HG03354 (cell line): ENCODE measurements at regions not wholly inside any gene's neighbourhood (a gene's known extent, or its start where the extent isn't known, plus 50 kb on each side); places are given as distances from the start of the nearest gene placed in this dataset.

ENCODE experiments used
- ATAC-seq: cut with Tn5 transposase; IDR thresholded peaks from one replicate; pipeline ENCODE4 v1.9.1; 2021; ENCODE audit warnings: mild to moderate bottlenecking; ENCODE audit not compliant: unreplicated experiment, poor library complexity, severe bottlenecking

GRCh38 chr2:40874380-40874779 lies 422.5 kb upstream of the SLC8A1 start:
- ATAC-seq: no peak

GRCh38 chr2:40877734-40878288 lies 425.9 kb upstream of the SLC8A1 start:
- ATAC-seq: no peak

- ATAC-seq: no peak
Observed at GRCh38 chr2:40879305-40879704, 427.4 kb upstream of the SLC8A1 start.

DNA sequence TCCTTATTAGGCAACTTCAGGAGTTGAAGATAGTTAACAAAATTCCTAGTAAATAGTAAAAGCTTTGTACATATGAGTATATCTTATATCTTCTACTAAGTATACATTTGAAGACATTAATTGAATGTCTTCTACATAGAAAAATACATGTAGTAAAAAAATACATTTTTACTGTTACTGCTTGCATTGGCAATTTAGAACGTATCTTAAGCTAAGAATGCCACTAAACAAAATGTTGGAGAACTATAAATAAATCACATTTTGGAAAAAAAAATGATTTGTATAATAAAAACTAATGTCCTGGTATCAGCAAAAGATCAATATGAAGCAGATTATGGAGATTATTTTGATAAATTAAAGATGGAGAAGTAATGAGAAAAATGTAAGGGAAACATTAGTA lies 434.2 kb upstream of the SLC8A1 start:
- ATAC-seq: no peak

- ATAC-seq: no peak
Observed at GRCh38 chr2:40886655-40887054, 434.8 kb upstream of the SLC8A1 start.

DNA sequence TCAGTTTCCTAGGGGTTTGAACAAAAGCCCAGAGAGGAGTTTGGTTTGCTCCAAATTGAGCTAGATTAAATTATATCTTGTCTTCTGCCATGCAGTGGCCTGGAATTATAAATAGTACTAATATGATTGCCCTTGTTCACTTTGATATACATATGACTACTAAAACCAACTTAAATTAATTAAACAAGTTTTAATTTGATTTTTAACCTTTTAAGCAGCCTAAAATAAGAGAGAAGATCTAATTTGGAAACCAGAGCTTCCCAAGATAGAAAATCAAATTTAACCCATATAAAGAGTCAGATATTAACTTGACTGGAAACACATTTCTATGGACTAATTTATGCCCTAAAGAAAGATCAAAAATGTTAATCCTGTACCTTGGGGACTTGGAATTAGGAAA lies 444.5 kb upstream of the SLC8A1 start:
- no peak for ATAC-seq

DNA sequence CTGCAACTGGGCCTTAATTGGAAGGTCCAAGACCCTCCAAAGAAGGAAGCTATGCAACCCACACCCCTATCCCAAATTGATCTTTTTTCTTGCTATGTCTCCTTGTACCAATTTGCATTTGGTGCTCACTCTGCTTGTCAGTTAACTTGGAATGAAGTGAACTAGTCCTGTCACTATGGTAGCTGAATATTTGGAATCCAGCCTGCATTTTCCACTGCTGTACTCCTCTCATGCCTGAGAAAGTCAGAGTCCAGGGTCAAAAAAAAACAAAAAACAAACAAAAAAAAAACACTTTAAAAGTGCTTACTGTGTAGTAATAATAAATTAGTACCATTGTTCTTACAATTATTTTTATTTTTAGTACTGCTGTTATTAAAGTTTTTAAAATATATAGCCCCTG lies 462.8 kb upstream of the SLC8A1 start:
- ATAC-seq: no peak

DNA sequence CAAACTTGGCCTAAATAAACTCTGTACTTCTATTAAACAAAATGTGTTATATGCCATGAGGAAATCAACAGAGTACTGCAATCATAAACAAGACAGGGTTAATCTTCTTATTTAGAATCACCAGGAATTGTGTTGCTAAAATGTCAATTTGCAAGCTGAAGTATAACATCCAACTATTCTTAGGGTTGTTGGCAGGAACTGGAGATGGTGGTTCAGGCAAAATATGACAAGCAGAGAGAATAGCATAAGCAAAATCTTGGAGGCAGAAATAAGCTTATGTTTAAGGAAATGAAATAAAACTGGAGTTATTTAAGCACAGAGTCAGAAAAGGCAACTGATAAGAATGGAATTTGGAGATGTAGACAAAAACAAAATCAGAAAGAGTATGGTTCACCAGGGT lies 463.8 kb upstream of the SLC8A1 start:
- ATAC-seq: no peak

DNA sequence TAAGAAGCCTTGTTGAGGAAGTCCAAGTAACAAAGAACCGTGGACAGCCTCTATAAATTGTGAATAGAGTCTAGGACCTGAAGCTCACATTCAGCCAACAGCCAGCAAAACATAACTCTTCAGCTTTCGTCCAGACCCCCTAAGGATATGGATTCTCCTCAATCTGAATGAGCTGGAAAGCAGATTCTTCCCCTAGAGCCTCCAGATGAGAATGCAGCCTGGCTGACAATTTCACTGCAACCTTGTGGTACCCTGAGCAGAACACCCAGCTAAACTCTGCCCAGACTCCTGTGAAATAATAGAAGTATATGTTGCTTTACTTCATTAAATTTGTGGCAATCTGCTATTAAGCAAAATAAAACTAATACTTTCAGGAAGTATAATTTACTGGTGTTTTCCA lies 483.5 kb upstream of the SLC8A1 start:
- ATAC-seq: no peak

GRCh38 chr2:40937284-40937683 lies 485.4 kb upstream of the SLC8A1 start:
- ATAC-seq: no peak

DNA sequence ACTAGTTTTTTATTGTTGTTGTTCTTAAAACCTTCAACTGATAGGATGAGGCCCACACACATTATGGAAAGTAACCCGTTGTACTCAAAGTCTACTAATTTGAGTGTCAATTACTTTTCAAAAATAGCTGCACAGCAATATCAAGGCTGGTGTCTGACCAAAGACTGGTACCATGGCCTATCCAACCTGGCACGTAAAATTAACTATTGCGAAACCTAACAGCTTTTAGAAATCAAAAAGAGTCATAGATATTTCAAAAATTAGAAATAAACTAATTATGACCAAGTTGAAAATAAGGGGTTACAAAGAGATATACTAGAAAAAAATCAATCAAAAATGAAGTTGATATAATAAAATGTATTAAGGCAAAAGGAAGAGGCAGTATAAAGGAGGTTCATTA lies 501.5 kb upstream of the SLC8A1 start:
- no peak for ATAC-seq

DNA sequence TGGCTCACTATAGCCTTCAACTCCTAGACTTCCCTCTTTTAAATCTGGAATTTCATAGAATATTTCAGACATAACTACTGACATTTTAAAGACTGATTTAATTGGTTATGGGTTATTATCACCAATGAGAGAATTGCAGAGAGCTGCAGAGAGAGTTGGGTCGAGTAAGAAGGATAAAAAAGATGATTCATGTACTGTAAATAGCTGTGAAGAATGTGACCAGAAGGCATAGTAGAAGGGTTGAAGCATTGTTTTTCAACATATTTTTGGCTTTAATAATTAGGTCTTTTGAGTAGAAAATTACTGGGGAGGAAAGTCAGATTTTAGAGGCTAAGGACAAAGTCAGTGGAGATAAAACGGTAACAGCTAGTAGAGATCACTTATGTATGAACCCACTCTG lies 503.2 kb upstream of the SLC8A1 start:
- no peak for ATAC-seq

- ATAC-seq: no peak
Observed at GRCh38 chr2:40955635-40956034, 503.7 kb upstream of the SLC8A1 start.

DNA sequence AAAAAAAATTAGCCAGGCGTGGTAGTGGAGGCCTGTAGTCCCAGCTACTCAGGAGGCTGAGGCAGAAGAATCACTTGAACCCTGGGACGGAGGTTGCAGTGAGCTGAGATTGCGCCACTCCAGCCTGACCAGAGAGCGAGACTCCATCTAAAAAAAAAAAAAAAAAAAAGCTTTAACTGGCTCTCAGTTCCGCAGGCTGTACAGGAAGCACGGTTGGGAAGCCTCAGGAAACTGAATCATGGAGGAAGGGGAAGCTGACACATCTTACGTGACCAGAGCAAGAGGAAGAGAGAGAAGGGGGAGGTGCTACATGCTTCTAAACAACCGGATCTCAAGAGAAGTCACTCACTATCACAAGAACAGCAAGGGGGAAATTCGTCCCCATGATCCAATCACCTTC lies 505.6 kb upstream of the SLC8A1 start:
- ATAC-seq: no peak

GRCh38 chr2:40962026-40962425 lies 510.1 kb upstream of the SLC8A1 start:
- ATAC-seq: no peak

DNA sequence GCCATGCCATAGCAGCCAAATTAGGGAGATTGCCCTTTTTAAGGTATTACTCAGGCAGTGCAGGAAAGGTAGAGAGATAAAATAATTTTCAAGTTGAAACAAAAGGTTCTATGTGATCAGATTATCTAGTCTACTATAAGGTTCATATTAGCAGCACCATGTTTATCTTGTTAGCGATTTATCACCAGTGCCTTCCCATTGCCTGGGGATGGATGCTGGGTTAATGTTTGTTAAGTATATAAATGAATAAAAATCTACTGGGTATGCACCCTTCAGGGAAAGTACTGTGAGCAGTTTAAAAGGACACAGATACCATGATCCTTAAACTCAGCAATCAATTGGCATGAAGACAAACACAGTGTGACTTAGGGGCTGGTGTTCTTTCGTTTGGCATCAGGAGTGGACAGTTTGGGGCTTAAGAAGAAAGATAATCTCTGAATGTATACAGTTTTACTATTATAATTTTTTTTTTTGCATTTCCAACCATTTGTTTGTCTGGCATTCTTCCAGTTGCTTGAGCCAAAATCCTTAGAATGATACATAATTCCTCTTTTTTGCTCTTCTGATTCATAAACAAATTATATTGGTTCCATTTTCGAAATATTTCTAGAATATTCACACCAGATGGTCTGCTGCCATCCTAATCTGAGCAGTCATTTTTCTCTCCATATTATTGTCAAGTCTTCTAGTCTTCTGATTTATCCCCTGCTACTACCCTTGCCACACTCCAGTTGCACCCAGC lies 512.8 kb upstream of the SLC8A1 start:
- no peak for ATAC-seq

DNA sequence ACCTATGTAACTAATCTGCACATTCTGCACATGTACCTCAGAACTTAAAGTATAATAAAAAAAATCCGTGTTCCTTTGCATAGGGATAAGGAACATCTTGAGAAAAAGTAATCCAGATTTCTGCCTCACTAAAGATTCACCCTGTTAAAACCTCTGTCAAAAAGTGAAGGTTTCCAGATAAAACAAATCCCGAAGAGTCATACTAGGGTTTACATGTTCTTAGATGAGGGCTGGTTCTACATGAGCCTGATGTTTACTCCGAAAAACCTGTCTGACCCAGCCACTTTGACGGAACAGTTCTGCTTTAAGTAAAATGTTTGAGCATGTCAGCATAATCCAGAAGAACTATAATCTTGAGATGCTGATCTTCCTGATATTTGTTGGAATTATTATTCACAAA lies 515.6 kb upstream of the SLC8A1 start:
- ATAC-seq: no peak

GRCh38 chr2:40975151-40975550 lies 523.3 kb upstream of the SLC8A1 start:
- no peak for ATAC-seq

DNA sequence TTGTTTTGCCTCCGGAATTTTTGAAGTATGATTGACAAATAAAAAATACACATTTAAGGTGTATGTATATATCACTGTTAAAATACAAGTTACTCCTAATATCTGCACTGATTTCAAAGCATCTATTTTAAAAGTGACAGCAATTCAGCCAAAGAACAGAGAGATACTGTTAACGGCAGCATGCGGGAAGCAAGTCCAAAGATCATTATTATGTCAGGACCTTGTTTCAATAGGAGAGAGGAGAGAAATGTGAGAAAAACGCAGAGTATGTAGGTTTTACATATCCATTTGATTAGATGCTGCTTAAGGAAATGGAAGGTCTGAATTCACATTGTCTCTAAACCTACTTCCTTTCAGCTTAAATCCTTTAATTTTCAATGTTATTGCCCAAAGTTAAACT lies 545.5 kb upstream of the SLC8A1 start:
- ATAC-seq: no peak

GRCh38 chr2:41000374-41000773 lies 548.5 kb upstream of the SLC8A1 start:
- no peak for ATAC-seq

- ATAC-seq: no peak
Observed at GRCh38 chr2:41000906-41001305, 549.0 kb upstream of the SLC8A1 start.

GRCh38 chr2:41004700-41005099 lies 552.8 kb upstream of the SLC8A1 start:
- ATAC-seq: no peak
